Neural crest cell (in vitro differentiated cells): ENCODE measurements at regions not wholly inside any gene's neighbourhood (a gene's known extent, or its start where the extent isn't known, plus 50 kb on each side); places are given as distances from the start of the nearest gene placed in this dataset.

Experiments used
- DNase-seq: peaks from one replicate; pipeline ENCODE4 v3.0.0; 2021; ENCODE audit warnings: low read depth, mixed read lengths, low spot score
- H3K27ac Mint-ChIP-seq: one replicate; pipeline ENCODE4 v1.8.0; 2021; ENCODE audit warnings: mild to moderate bottlenecking, mixed read lengths; ENCODE audit not compliant: unreplicated experiment
- H3K27me3 Mint-ChIP-seq: 2 replicates; pipeline ENCODE4 v1.8.0; 2021; ENCODE audit warnings: low read depth, mild to moderate bottlenecking, mixed read lengths
- H3K36me3 Mint-ChIP-seq: 2 replicates; pipeline ENCODE4 v1.8.0; 2021; ENCODE audit warnings: low read depth, mild to moderate bottlenecking, mixed read lengths
- H3K4me1 Mint-ChIP-seq: 2 replicates; pipeline ENCODE4 v1.8.0; 2021; ENCODE audit warnings: mixed read lengths
- H3K4me3 Mint-ChIP-seq: one replicate; pipeline ENCODE4 v1.8.0; 2021; ENCODE audit warnings: mild to moderate bottlenecking, mixed read lengths
- H3K9me3 Mint-ChIP-seq: 2 replicates; pipeline ENCODE4 v1.8.0; 2021; ENCODE audit warnings: mixed read lengths
- TF ChIP-seq, protein P1 (sequence below): fragments of 200-600 bp; sonication (generic); conservative IDR thresholded peaks from 2 replicates; pipeline ENCODE4 v1.5.0; 2021; ENCODE audit warnings: antibody characterized with exemption, mild to moderate bottlenecking

- H3K27ac Mint-ChIP-seq: no peak overlapping the region
- no peak overlapping the region for H3K4me3 Mint-ChIP-seq
- H3K9me3 Mint-ChIP-seq: no peaks in the 10 kb centered on the region
- no peaks in the 10 kb centered on the region for H3K36me3 Mint-ChIP-seq
- no peak for DNase-seq
- TF ChIP-seq, protein P1, sequence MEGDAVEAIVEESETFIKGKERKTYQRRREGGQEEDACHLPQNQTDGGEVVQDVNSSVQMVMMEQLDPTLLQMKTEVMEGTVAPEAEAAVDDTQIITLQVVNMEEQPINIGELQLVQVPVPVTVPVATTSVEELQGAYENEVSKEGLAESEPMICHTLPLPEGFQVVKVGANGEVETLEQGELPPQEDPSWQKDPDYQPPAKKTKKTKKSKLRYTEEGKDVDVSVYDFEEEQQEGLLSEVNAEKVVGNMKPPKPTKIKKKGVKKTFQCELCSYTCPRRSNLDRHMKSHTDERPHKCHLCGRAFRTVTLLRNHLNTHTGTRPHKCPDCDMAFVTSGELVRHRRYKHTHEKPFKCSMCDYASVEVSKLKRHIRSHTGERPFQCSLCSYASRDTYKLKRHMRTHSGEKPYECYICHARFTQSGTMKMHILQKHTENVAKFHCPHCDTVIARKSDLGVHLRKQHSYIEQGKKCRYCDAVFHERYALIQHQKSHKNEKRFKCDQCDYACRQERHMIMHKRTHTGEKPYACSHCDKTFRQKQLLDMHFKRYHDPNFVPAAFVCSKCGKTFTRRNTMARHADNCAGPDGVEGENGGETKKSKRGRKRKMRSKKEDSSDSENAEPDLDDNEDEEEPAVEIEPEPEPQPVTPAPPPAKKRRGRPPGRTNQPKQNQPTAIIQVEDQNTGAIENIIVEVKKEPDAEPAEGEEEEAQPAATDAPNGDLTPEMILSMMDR: no peak
- peaks cover 26% of the 10 kb centered on the region for H3K4me1 Mint-ChIP-seq
- peaks cover 7% of the 10 kb centered on the region for H3K27me3 Mint-ChIP-seq
Measured at GRCh38 chr1:22315315-22316078, 136.2 kb upstream of the ZBTB40 start.

GRCh38 chr1:22317231-22317919, 134.3 kb upstream of the ZBTB40 start:
- Mint-ChIP-seq H3K4me1 (peaks cover 38% of the 10 kb centered on the region), H3K4me3 (no peak overlapping the region), H3K36me3 (no peaks in the 10 kb centered on the region), H3K27ac (no peak overlapping the region), H3K9me3 (no peaks in the 10 kb centered on the region), H3K27me3 (peaks cover 4% of the 10 kb centered on the region)
- TF ChIP-seq, protein P1: peak; percentile 66
- DNase-seq: peak; percentile 51

DNA sequence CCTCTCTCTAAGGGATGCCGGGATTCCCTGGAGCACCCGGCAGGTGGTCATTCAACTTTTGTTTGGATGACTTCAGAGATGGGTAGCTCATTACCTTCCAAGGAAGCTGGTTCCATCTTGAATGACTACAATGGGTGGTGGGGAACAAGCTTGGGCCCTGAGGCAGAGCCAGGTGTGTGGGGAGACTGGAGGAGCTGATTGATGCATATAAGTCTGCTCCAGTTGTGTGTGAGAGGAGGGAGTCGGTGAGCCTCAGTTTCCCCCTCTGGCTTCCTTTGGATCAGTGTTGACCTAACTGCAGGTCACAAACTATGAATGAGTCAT, 133.8 kb upstream of the ZBTB40 start:
- TF ChIP-seq, protein P1: no peak
- H3K27me3 Mint-ChIP-seq: peaks cover 4% of the 10 kb centered on the region
- H3K27ac Mint-ChIP-seq: no peak overlapping the region

GRCh38 chr1:22318279-22318981, 133.2 kb upstream of the ZBTB40 start:
- peak; percentile 67 for DNase-seq
- H3K27me3 Mint-ChIP-seq: peaks cover 4% of the 10 kb centered on the region
- H3K4me1 Mint-ChIP-seq: peaks cover 38% of the 10 kb centered on the region
- no peak overlapping the region for H3K27ac Mint-ChIP-seq
- TF ChIP-seq, protein P1: no peak
- no peaks in the 10 kb centered on the region for H3K36me3 Mint-ChIP-seq
- H3K9me3 Mint-ChIP-seq: no peaks in the 10 kb centered on the region
- H3K4me3 Mint-ChIP-seq: no peak overlapping the region

More for the DNA sequence above, 133.8 kb upstream of the ZBTB40 start:
- peaks cover 38% of the 10 kb centered on the region for H3K4me1 Mint-ChIP-seq
- no peaks in the 10 kb centered on the region for H3K36me3 Mint-ChIP-seq
- H3K9me3 Mint-ChIP-seq: no peaks in the 10 kb centered on the region
- DNase-seq: no peak
- no peak overlapping the region for H3K4me3 Mint-ChIP-seq

GRCh38 chr1:22319608-22320007, 132.0 kb upstream of the ZBTB40 start:
- Mint-ChIP-seq H3K27ac (no peak overlapping the region), H3K27me3 (peaks cover 4% of the 10 kb centered on the region), H3K9me3 (no peaks in the 10 kb centered on the region), H3K36me3 (no peaks in the 10 kb centered on the region), H3K4me3 (no peak overlapping the region), H3K4me1 (peaks cover 38% of the 10 kb centered on the region)
- TF ChIP-seq, protein P1: no peak
- no peak for DNase-seq
